Left ventricle myocardium inferior (tissue), 1 donor: ENCODE measurements at regions not wholly inside any gene's neighbourhood (a gene's known extent, or its start where the extent isn't known, plus 50 kb on each side); places are given as distances from the start of the nearest gene placed in this dataset.

Experiments
- DNase-seq: peaks from one replicate; pipeline ENCODE4 v3.0.0-alpha.2; 2020
- H3K27ac ChIP-seq: fragments of 200-600 bp; replicated peaks from 2 replicates; pipeline ENCODE4 v1.8.0; 2021
- H3K27me3 ChIP-seq: fragments of 200-600 bp; 2 replicates; pipeline ENCODE4 v1.8.0; 2021; ENCODE audit warnings: low read depth
- H3K36me3 ChIP-seq: fragments of 200-600 bp; 2 replicates; pipeline ENCODE4 v1.8.0; 2021
- H3K4me1 ChIP-seq: fragments of 200-600 bp; 2 replicates; pipeline ENCODE4 v1.8.0; 2021
- H3K4me3 ChIP-seq: fragments of 200-600 bp; 2 replicates; pipeline ENCODE4 v1.8.0; 2021; ENCODE audit warnings: mild to moderate bottlenecking, moderate library complexity
- H3K9me3 ChIP-seq: fragments of 200-600 bp; replicated peaks from 2 replicates; pipeline ENCODE4 v1.8.0; 2021
- CTCF ChIP-seq: fragments of 200-600 bp; IDR thresholded peaks from 2 replicates; pipeline ENCODE4 v1.8.0; 2021; ENCODE audit warnings: antibody characterized with exemption, mild to moderate bottlenecking, borderline replicate concordance
- intact Hi-C: fragments of 100-400 bp; cut with micrococcal nuclease; formaldehyde crosslinking; loops from one replicate; pipeline ENCODE4 v1.11.0; 2022
- donor health status: DM: no; HTN: yes; CAD: no; lungs with severe emphysema.

GRCh38 chr1:87953732-87954344 lies 625.2 kb downstream of the LMO4 start:
- TF ChIP-seq CTCF, result peak; percentile 84
- Histone ChIP-seq H3K36me3 (no peaks in the 10 kb centered on the region), H3K27me3 (no peaks in the 10 kb centered on the region), H3K9me3 (no peaks in the 10 kb centered on the region), H3K4me1 (peaks cover 22% of the 10 kb centered on the region), H3K4me3 (no peak overlapping the region), H3K27ac (no peak overlapping the region)
- DNase-seq, result peak; percentile 38
- intact Hi-C loops, result loop anchor here (5.0 kb wide), 1 partner anchor 627 kb away; the partner anchor contains the start of gene LMO4

- H3K4me1 ChIP-seq, result peaks cover 22% of the 10 kb centered on the region
- H3K9me3 ChIP-seq, result no peaks in the 10 kb centered on the region
- intact Hi-C loops, result no loop called here
- no peaks in the 10 kb centered on the region for H3K36me3 ChIP-seq
- no peak for TF ChIP-seq CTCF
- peak overlapping the region; percentile 11 for H3K27ac ChIP-seq
- no peaks in the 10 kb centered on the region for H3K27me3 ChIP-seq
- DNase-seq, result no peak
- H3K4me3 ChIP-seq, result no peak overlapping the region
Measured at GRCh38 chr1:87955038-87955437, 626.4 kb downstream of the LMO4 start.

- peak overlapping the region; percentile 5 for H3K27ac ChIP-seq
- H3K4me1 ChIP-seq, result peaks cover 22% of the 10 kb centered on the region
- no peaks in the 10 kb centered on the region for H3K36me3 ChIP-seq
- no peak overlapping the region for H3K4me3 ChIP-seq
- no peak for TF ChIP-seq CTCF
- no peaks in the 10 kb centered on the region for H3K9me3 ChIP-seq
- intact Hi-C loops, result no loop called here
- no peaks in the 10 kb centered on the region for H3K27me3 ChIP-seq
- peak; percentile 19 for DNase-seq
Measured at GRCh38 chr1:87956072-87956471, 627.4 kb downstream of the LMO4 start.

DNA sequence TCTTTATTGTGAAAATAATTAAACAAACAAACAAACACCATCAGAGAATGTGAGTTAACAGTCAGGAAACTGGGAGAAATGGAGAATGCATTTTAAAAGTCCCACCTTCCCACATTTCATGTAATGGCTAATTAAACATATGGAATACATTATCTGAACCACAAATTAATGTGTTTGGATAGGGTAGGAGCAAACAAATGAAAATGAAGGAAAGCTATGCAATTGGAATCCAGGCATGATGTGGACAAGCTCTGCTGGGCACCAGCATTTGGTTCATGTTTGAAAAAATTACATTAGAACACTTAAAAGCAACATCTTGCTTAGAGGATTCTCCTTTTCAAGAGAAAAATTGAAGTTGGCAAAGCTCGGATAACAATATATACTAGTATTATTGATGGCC lies 628.1 kb downstream of the LMO4 start:
- no peaks in the 10 kb centered on the region for H3K9me3 ChIP-seq
- no peaks in the 10 kb centered on the region for H3K36me3 ChIP-seq
- no peak overlapping the region for H3K4me3 ChIP-seq
- H3K27me3 ChIP-seq, result no peaks in the 10 kb centered on the region
- H3K4me1 ChIP-seq, result peaks cover 22% of the 10 kb centered on the region
- no peak overlapping the region for H3K27ac ChIP-seq
- intact Hi-C loops, result no loop called here
- TF ChIP-seq CTCF, result no peak
- no peak for DNase-seq

GRCh38 chr1:87957331-87957730 lies 628.7 kb downstream of the LMO4 start:
- DNase-seq, result no peak
- H3K9me3 ChIP-seq, result no peaks in the 10 kb centered on the region
- no peaks in the 10 kb centered on the region for H3K36me3 ChIP-seq
- intact Hi-C loops, result no loop called here
- TF ChIP-seq CTCF, result no peak
- H3K4me3 ChIP-seq, result no peak overlapping the region
- H3K27me3 ChIP-seq, result no peaks in the 10 kb centered on the region
- H3K27ac ChIP-seq, result no peak overlapping the region
- H3K4me1 ChIP-seq, result peaks cover 22% of the 10 kb centered on the region
